ENCODE measurements at regions not wholly inside any gene's neighbourhood (a gene's known extent, or its start where the extent isn't known, plus 50 kb on each side); places are given as distances from the start of the nearest gene placed in this dataset.

- intact Hi-C loops (cut with DNase I), result no loop called here
- DNase-seq (no peak), ATAC-seq (no peak)
Observed at GRCh38 chr4:84384801-84385200, 114.3 kb downstream of the NKX6-1 start.

GRCh38 chr4:84381759-84382158, 117.3 kb downstream of the NKX6-1 start:
- DNase-seq, result no peak
- no peak for ATAC-seq
- intact Hi-C loops (cut with DNase I), result no loop called here

GRCh38 chr4:84379917-84380641, 119.0 kb downstream of the NKX6-1 start:
- no peak for ATAC-seq
- intact Hi-C loops (cut with DNase I), result no loop called here
- DNase-seq, result no peak

- intact Hi-C loops (cut with DNase I), result no loop called here
- no peak for ATAC-seq
Observed at GRCh38 chr4:84378983-84379382, 120.1 kb downstream of the NKX6-1 start.

GRCh38 chr4:84378356-84378755, 120.7 kb downstream of the NKX6-1 start:
- DNase-seq (no peak), ATAC-seq (no peak)
- intact Hi-C loops (cut with DNase I), result no loop called here

More at GRCh38 chr4:84378983-84379382, 120.1 kb downstream of the NKX6-1 start:
- DNase-seq, result no peak

GRCh38 chr4:84366907-84367306, 132.2 kb downstream of the NKX6-1 start:
- intact Hi-C loops (cut with DNase I), result no loop called here
- no peak for ATAC-seq
- DNase-seq, result no peak

- intact Hi-C loops (cut with DNase I), result no loop called here
- DNase-seq, result no peak
- ATAC-seq, result no peak
Observed at GRCh38 chr4:84366161-84366560, 132.9 kb downstream of the NKX6-1 start.

- intact Hi-C loops (cut with DNase I), result no loop called here
- DNase-seq, result no peak
- ATAC-seq, result no peak
Observed at GRCh38 chr4:84362896-84363655, 136.0 kb downstream of the NKX6-1 start.

GRCh38 chr4:84342161-84342560, 156.9 kb downstream of the NKX6-1 start:
- DNase-seq, result no peak
- intact Hi-C loops (cut with DNase I), result no loop called here
- no peak for ATAC-seq

GRCh38 chr4:84341559-84341958, 157.5 kb downstream of the NKX6-1 start:
- DNase-seq (no peak), ATAC-seq (no peak)
- intact Hi-C loops (cut with DNase I), result no loop called here

GRCh38 chr4:84338367-84338766, 160.7 kb downstream of the NKX6-1 start:
- intact Hi-C loops (cut with DNase I), result no loop called here
- no peak for ATAC-seq
- no peak for DNase-seq

- DNase-seq (no peak), ATAC-seq (no peak)
- intact Hi-C loops (cut with DNase I), result no loop called here
Observed at GRCh38 chr4:84336964-84337705, 162.0 kb downstream of the NKX6-1 start.

GRCh38 chr4:84327526-84327925, 171.6 kb downstream of the NKX6-1 start:
- DNase-seq, result no peak
- intact Hi-C loops (cut with DNase I), result no loop called here
- no peak for ATAC-seq

GRCh38 chr4:84325625-84326024, 173.5 kb downstream of the NKX6-1 start:
- ATAC-seq (no peak), DNase-seq (no peak)
- intact Hi-C loops (cut with DNase I), result no loop called here

- DNase-seq (no peak), ATAC-seq (no peak)
- intact Hi-C loops (cut with DNase I), result no loop called here
Observed at GRCh38 chr4:84324303-84325245, 174.5 kb downstream of the NKX6-1 start.

GRCh38 chr4:84319124-84319523, 180.0 kb downstream of the NKX6-1 start:
- DNase-seq (no peak), ATAC-seq (no peak)
- intact Hi-C loops (cut with DNase I), result no loop called here

GRCh38 chr4:84317513-84317912, 181.6 kb downstream of the NKX6-1 start:
- ATAC-seq, result no peak
- intact Hi-C loops (cut with DNase I), result no loop called here

GRCh38 chr4:84312426-84313012, 186.6 kb downstream of the NKX6-1 start:
- ATAC-seq (no peak), DNase-seq (no peak)
- intact Hi-C loops (cut with DNase I), result no loop called here

More at GRCh38 chr4:84317513-84317912, 181.6 kb downstream of the NKX6-1 start:
- no peak for DNase-seq

- intact Hi-C loops (cut with DNase I), result no loop called here
- DNase-seq, result no peak
Observed at GRCh38 chr4:84309191-84309590, 189.9 kb downstream of the NKX6-1 start.

More at GRCh38 chr4:84309191-84309590, 189.9 kb downstream of the NKX6-1 start:
- ATAC-seq, result no peak
